ENCODE measurements at regions not wholly inside any gene's neighbourhood (a gene's known extent, or its start where the extent isn't known, plus 50 kb on each side); places are given as distances from the start of the nearest gene placed in this dataset.

DNA sequence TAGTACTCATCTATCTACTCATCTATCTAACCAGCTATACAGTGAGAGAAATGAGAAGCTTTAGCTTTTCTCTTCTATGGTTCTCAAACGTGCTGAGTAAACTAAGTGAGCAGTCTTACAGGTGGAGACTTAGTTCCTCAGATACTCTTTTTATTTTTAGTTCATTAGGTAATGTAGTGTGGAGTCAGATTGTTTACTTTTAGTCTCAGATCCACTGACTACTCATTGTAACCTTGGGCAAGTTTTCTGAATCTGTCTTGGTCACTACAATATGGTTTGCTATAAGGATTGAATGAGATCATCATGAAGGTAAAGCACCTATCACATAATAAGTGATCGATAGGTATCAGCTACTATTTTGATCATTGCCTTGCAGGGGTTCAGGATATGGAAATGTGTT, 160.1 kb downstream of the RAB38 start (continued):
- TF ChIP-seq, protein P1, sequence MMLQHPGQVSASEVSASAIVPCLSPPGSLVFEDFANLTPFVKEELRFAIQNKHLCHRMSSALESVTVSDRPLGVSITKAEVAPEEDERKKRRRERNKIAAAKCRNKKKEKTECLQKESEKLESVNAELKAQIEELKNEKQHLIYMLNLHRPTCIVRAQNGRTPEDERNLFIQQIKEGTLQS (IDR thresholded peaks at IDR 0.05): no peak
- no peak for TF ChIP-seq JUND (IDR thresholded peaks at IDR 0.05)
- TF ChIP-seq, protein P2, sequence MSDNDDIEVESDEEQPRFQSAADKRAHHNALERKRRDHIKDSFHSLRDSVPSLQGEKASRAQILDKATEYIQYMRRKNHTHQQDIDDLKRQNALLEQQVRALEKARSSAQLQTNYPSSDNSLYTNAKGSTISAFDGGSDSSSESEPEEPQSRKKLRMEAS (IDR thresholded peaks at IDR 0.05): no peak

DNA sequence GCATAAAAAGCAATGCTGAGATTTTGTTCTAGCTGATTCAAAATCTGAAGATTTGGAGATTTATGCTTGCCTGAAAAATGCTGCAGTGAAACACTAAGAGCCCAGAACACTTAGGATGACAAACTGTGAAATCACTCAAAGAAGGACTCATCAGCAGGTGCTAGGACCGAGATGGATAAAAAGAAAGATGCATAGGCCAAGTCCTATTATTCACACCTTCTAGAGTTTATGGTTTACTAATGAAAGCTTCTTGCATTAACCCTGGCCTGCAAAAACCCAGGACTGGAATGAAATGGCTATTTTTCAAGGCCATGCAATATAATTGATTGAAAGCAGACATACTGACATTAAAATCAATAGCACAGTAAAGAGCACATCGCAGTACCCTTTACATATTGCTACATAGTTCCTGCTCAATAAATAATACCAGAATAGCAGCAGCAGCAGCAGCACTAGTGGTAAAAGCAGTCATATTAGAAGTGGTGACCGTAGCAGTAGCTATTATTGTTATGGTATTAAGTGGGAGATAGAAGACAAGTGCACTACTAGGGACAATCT, 161.7 kb downstream of the RAB38 start:
- ChIA-PET CTCF (no interaction called here), POLR2A (no interaction called here)
- TF ChIP-seq RAD21 (IDR thresholded peaks at IDR 0.05; ENCODE audit: low read depth): no peak
- no peak for TF ChIP-seq TCF7L2 (IDR thresholded peaks at IDR 0.05; ENCODE audit: borderline replicate concordance, extremely low read depth, insufficient read depth, insufficient read length)
- TF ChIP-seq YY1 (IDR thresholded peaks at IDR 0.05; ENCODE audit: extremely low read depth, insufficient replicate concordance, low read depth, low read length): no peak
- TF ChIP-seq, protein P3, sequence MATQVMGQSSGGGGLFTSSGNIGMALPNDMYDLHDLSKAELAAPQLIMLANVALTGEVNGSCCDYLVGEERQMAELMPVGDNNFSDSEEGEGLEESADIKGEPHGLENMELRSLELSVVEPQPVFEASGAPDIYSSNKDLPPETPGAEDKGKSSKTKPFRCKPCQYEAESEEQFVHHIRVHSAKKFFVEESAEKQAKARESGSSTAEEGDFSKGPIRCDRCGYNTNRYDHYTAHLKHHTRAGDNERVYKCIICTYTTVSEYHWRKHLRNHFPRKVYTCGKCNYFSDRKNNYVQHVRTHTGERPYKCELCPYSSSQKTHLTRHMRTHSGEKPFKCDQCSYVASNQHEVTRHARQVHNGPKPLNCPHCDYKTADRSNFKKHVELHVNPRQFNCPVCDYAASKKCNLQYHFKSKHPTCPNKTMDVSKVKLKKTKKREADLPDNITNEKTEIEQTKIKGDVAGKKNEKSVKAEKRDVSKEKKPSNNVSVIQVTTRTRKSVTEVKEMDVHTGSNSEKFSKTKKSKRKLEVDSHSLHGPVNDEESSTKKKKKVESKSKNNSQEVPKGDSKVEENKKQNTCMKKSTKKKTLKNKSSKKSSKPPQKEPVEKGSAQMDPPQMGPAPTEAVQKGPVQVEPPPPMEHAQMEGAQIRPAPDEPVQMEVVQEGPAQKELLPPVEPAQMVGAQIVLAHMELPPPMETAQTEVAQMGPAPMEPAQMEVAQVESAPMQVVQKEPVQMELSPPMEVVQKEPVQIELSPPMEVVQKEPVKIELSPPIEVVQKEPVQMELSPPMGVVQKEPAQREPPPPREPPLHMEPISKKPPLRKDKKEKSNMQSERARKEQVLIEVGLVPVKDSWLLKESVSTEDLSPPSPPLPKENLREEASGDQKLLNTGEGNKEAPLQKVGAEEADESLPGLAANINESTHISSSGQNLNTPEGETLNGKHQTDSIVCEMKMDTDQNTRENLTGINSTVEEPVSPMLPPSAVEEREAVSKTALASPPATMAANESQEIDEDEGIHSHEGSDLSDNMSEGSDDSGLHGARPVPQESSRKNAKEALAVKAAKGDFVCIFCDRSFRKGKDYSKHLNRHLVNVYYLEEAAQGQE (IDR thresholded peaks at IDR 0.05; ENCODE audit: low read depth): no peak
- no peak for TF ChIP-seq EGR1 (IDR thresholded peaks at IDR 0.05; ENCODE audit: low read depth)
- no peak for TF ChIP-seq POLR2AphosphoS5 (IDR thresholded peaks at IDR 0.05; ENCODE audit: low read depth, low read length)
- no peak for TF ChIP-seq FOSL1 (IDR thresholded peaks at IDR 0.05; ENCODE audit: low read depth)
- TF ChIP-seq, protein P1 (IDR thresholded peaks at IDR 0.05): no peak
- TF ChIP-seq, protein P4, sequence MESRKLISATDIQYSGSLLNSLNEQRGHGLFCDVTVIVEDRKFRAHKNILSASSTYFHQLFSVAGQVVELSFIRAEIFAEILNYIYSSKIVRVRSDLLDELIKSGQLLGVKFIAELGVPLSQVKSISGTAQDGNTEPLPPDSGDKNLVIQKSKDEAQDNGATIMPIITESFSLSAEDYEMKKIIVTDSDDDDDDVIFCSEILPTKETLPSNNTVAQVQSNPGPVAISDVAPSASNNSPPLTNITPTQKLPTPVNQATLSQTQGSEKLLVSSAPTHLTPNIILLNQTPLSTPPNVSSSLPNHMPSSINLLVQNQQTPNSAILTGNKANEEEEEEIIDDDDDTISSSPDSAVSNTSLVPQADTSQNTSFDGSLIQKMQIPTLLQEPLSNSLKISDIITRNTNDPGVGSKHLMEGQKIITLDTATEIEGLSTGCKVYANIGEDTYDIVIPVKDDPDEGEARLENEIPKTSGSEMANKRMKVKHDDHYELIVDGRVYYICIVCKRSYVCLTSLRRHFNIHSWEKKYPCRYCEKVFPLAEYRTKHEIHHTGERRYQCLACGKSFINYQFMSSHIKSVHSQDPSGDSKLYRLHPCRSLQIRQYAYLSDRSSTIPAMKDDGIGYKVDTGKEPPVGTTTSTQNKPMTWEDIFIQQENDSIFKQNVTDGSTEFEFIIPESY (IDR thresholded peaks at IDR 0.05; ENCODE audit: extremely low read depth, insufficient replicate concordance, low read length): no peak
- TF ChIP-seq SRF (IDR thresholded peaks at IDR 0.05; ENCODE audit: low read depth): no peak
- TF ChIP-seq, protein P5, sequence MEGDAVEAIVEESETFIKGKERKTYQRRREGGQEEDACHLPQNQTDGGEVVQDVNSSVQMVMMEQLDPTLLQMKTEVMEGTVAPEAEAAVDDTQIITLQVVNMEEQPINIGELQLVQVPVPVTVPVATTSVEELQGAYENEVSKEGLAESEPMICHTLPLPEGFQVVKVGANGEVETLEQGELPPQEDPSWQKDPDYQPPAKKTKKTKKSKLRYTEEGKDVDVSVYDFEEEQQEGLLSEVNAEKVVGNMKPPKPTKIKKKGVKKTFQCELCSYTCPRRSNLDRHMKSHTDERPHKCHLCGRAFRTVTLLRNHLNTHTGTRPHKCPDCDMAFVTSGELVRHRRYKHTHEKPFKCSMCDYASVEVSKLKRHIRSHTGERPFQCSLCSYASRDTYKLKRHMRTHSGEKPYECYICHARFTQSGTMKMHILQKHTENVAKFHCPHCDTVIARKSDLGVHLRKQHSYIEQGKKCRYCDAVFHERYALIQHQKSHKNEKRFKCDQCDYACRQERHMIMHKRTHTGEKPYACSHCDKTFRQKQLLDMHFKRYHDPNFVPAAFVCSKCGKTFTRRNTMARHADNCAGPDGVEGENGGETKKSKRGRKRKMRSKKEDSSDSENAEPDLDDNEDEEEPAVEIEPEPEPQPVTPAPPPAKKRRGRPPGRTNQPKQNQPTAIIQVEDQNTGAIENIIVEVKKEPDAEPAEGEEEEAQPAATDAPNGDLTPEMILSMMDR (IDR thresholded peaks at IDR 0.05 in 2 of 3, conservative IDR thresholded peaks at IDR 0.05 in 1 of 3; ENCODE audit: borderline replicate concordance in 1 of 3, insufficient read depth in 1 of 3, low read depth in 2 of 3, low read length in 2 of 3): no peak
- TF ChIP-seq POLR2A (IDR thresholded peaks at IDR 0.05; ENCODE audit: borderline replicate concordance, extremely low read depth, insufficient read depth, insufficient read length): no peak
- TF ChIP-seq ZNF274 (IDR thresholded peaks at IDR 0.05; ENCODE audit: low read depth, low read length): no peak
- TF ChIP-seq ELF1 (IDR thresholded peaks at IDR 0.05; ENCODE audit: borderline replicate concordance, low read depth): no peak
- TF ChIP-seq EZH2 (IDR thresholded peaks at IDR 0.05): no peak
- TF ChIP-seq CEBPB (IDR thresholded peaks at IDR 0.05; ENCODE audit: low read depth): no peak

More for the DNA sequence above, 161.7 kb downstream of the RAB38 start:
- RAD21 ChIA-PET (ENCODE audit: low non-redundant PET in 1 of 2, low total read pairs in 2 of 2, uncharacterized antibody in 2 of 2, unreplicated experiment in 2 of 2): no interaction called here
- Histone ChIP-seq H3K4me3 (replicated peaks in 1 of 2; ENCODE audit: low read depth in 1 of 2, low read length in 2 of 2) (no peak overlapping the region), H3K27ac (ENCODE audit: low read depth, low read length) (no peak overlapping the region), H3K27me3 (ENCODE audit: insufficient read depth, low read length) (no peaks in the 10 kb centered on the region), H3K9me2 (ENCODE audit: insufficient read depth) (no peaks in the 10 kb centered on the region), H3K4me2 (ENCODE audit: low read length) (no peak overlapping the region), H3K79me2 (ENCODE audit: insufficient read depth, low read length) (no peaks in the 10 kb centered on the region), H3K9me3 (ENCODE audit: control insufficient read depth in 1 of 2, insufficient read depth in 1 of 2, low read depth in 1 of 2, low read length in 2 of 2) (no peaks in the 10 kb centered on the region), H3K9ac (ENCODE audit: low read length) (no peak overlapping the region), H3K4me1 (ENCODE audit: control insufficient read depth in 1 of 2, insufficient read depth in 2 of 2, low read length in 2 of 2) (no peaks in the 10 kb centered on the region), H2AFZ (ENCODE audit: low read depth, low read length, poor library complexity, severe bottlenecking) (no peak overlapping the region), H3K36me3 (ENCODE audit: control insufficient read depth in 1 of 2, insufficient read depth in 2 of 2, low read length in 2 of 2) (no peaks in the 10 kb centered on the region), H4K20me1 (ENCODE audit: insufficient read depth) (no peaks in the 10 kb centered on the region)
- no peak for ATAC-seq
- BruUV-seq (replicated peaks): no TSS peak
- no peak for DNase-seq (ENCODE audit: low read depth, low spot score)
- intact Hi-C loops (cut with micrococcal nuclease): no loop called here

Data from HCT116 (cell line).